Jurkat, Clone E6-1 (cell line): ENCODE measurements at regions not wholly inside any gene's neighbourhood (a gene's known extent, or its start where the extent isn't known, plus 50 kb on each side); places are given as distances from the start of the nearest gene placed in this dataset.
"Not testable (repeated sequence)": the region's sequence is repeated elsewhere in the genome, so short reads cannot be mapped to it uniquely, and the experiment has no call there.

Experiments
- DNase-seq: peaks from one replicate; pipeline ENCODE4 v3.0.0-alpha.2; 2011; ENCODE audit warnings: low read depth, low spot score
- H3K4me3 ChIP-seq: 2 replicates; pipeline ENCODE4 v1.5.1; 2011; ENCODE audit warnings: mild to moderate bottlenecking, low read length, control low read depth, moderate library complexity

DNA sequence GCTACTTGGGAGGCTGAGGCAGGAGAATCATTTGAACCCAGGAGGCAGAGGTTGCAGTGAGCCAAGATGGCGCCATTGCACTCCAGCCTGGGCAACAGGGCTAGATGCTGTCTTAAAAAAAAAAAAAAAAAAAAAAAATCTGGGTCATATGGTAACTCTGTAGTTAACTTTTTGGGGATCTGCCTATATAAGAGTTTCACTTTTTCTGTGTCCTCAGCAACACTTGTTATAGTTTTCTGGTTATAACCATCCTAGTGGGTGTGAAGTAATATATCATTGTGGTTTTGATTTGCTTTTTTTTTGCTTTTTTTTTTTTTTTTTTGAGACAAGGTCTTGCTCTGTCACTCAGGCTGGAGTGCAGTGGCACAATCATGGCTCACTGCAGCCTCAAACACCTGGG, 54.3 kb upstream of the SHB start:
- H3K4me3 ChIP-seq, DNase-seq: not testable (repeated sequence)

DNA sequence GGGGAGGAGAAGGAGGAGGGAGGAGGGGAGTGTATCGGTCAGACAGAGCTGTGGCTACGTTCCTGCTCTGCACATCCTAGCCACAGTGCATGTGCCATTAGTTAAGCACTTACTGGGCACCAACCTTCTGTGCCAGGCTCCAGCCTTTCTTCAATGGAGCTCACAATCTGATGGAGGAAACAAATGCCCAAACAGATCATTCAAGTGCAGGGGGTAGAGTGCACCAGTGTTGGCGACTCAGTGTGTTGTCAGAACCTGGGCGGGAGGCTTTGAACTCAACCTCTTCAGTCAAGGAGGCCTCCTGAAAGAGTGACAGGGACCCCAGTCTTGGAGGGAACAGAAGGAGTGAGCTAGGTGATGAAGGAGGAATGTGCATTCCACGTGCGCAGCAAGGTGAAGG, 51.9 kb upstream of the SHB start:
- no peak overlapping the region for H3K4me3 ChIP-seq
- no peak for DNase-seq

DNA sequence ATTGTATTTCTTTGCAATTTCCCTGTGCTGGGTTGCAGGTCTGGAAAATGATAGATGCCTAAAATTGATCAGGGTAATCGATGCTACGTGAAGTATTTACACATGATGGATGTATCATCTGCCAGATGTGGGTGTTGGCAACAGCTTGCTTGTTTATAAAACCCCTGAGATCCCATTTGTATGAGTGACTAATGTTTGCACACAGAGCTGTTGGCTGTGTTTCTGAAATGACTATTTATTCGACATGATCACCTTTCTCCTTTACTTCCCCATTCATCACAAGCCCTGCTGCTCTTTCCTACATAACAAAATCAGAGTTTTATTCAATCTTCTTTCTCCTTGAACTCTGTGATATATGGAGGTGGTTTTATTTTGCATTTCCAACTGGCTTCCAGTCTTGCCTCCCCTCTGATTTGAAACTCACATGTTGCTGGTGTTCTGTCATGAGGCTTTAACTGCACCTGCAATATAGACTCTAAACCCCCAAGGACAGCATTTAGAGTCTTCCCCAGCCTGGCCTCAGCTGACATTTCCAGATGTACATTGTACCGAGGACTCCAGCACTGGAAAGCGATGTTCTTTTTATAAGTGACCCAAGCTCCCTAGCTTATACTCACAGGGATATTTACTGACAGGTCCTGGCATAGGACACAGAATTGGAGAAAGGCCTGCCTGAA, 50.7 kb upstream of the SHB start:
- H3K4me3 ChIP-seq, result no peak overlapping the region
- no peak for DNase-seq

DNA sequence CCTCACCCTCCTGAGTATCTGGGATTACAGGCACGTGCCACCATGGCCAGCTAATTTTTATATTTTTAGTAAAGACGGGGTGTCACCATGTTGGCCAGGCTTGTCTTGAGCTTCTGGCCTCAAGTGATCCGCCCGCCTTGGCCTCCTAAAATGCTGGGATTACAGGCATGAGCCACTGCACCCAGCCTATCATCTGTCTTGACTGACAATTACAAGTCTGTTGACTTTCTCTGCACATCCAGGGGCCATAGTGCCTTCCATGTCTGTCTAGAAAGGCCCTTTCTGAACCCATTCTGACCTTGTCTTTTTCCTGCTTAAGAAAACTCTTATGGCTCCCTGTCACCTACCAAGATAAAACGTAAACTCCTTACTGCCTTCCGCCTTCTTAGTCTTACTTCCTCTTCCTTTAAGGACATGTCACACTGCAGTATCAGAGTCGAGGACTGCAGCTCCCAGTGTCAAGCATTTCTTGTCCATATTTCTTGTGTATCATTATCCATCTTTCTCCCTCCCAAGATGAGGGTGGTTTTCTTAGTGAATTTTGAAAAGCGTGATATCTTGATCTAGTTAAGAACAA, 49.9 kb upstream of the SHB start:
- H3K4me3 ChIP-seq, result no peak overlapping the region
- DNase-seq, result no peak
